GM19468 (cell line): ENCODE measurements at regions not wholly inside any gene's neighbourhood (a gene's known extent, or its start where the extent isn't known, plus 50 kb on each side); places are given as distances from the start of the nearest gene placed in this dataset.

Experiments
- ATAC-seq: cut with Tn5 transposase; IDR thresholded peaks from one replicate; pipeline ENCODE4 v1.9.1; 2021; ENCODE audit warnings: mild to moderate bottlenecking, moderate library complexity, moderate number of reproducible peaks; ENCODE audit not compliant: unreplicated experiment; ENCODE audit errors: extremely low read depth

DNA sequence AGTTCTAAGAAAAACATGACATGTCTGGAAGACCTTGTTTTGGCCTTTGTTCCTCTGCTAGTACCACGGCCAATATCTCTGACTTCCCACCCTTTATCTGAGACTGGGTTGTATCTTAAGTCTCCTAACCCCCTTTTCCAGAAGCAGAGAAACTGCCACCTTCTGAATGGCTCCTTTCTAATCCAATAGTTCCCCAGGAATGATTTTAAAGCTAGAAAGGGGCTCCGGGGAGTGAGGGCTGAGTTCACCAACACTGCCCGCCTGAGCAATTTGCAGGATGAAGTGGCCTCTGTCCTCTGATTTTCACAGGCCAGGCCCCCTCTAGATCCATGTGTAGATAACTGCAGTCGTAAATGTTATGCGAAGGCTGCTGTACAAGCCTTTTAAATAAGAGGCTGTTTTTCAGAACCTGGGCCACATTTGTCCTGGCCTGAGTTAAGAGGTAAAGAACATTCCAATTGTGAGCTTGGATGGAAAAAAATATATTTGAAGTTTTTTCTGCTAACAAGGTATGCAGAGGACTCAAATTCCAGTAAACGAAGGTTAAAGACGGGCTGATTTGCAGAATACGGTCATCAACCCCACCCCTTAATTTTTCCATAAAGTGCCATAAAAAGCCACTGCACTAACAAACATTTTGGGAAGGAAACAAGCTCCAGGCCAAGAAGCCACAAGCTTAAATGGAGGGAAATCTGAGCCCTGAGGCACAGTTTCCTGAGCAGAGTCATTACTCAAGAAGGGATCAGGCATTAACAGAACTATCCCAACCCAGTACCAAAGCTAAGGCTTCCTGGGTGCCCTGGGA, 117.0 kb upstream of the MAF start:
- no peak for ATAC-seq

DNA sequence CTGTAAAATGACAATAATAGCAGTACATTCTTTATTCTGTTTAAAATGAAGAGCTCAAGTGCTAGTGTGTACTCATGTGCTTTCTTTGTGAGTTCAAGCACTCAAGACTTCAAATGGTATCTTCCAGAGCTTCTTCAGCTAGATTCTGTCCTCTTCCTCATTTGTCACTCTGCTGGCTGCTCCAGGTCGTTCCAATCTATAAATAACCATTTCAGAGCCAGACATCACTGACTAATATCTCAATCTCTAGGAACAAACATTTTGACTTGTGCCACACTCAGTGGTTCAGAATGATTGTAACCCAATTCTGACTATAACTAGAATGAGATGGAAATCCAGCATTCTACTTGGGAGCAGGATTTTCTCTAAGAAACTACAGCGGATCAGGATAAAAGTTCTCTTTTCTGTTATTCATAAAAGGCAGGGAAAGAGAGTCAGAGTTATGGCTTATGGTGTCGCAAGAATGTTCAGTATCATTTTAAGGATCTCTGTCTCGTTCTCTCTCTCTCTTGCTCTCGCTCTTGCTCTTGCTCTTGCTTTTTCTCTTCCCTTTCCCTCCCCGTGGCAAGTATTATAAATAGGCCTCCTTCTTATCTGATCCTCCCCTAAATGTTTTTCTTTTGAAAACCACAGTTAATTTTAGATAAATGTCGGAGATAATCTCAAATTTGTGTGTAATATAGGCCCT, 116.3 kb upstream of the MAF start:
- ATAC-seq, result no peak

DNA sequence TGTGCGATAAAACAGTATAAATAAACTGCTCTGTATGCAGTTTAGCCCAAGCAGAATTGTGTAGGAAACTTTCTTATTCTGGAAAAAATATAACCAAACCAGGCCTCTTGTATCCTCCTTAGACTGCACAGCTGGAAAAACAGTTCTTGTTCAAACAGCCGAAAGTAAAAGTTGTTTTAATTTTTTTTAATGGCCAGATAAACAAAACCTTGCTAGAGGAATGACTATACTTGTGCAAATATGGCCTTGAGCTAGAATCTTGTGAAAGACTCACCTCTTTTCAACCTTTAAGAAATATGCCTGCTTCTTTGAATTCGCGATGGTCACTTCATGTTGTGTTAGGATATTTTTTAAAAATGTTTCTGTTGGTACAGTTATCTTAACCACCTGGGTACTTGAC, 114.5 kb upstream of the MAF start:
- no peak for ATAC-seq

DNA sequence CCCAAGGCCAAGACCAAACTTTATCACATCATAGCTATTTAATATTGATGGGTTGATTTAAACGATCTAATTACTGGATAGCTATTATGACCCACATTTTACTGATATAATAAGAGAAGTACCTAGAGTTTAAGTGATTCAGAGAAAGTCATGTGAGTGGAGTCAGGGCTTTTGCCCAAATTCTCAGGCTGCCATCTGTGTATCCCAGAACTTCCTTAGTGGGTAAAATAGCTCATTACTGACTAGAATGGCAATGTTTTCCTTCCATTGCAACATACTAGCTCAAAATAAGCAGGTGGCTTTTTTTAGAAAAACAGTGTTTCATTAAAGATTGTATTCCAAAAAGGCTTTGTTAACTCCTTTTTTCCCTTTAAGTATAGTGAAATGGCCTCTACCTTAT, 113.9 kb upstream of the MAF start:
- ATAC-seq, result no peak

DNA sequence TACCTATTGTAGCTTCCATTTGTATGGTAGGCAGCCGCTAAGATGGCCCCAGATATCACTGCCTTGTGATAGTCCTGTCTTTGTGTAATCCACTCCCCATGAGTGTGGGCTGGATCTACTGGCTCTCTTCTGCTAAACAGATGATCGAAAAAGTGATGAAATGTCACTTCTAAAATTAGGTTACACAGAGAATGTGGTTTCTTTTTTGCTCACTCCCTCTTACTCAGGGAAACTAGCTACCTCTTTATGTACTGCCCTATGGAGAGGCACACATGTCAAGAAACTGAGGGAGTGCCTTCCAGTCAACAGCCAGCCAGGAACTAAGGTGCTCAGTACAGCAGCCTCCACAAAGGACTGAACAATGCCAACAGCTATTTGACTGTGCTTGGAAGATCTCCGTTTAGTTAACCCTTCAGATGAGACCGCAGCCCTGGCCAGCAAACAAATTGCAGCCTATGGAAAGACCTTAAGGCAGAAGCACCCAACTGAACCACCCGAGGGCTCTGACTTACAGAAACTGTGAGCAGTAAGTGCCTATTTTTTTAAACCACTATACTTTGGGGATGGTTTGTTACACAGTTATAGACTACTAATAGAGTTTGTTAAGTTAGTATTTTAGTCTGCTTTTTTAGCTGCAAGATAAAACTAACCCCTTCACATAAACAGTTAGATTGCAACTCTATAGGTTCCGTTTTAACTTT, 113.2 kb upstream of the MAF start:
- no peak for ATAC-seq

DNA sequence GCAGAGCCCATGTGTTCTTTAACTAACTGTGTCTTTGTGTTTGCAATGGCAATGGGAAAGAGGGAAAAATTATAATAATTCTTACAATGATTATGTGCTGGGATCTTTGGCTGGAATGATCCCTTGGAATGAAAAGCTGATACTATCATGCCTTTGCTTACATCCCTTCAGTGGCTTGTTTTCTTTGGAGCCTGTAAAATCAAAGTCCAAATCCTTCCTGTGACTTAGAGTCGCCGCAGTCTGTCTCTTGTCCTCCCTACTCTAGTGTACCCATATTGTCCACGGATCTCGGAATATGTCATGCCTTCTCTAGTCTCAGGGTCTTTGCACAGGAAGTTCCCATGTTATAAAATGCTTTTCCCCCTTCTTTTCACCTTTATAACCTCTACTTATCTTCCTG, 111.7 kb upstream of the MAF start:
- ATAC-seq, result no peak

DNA sequence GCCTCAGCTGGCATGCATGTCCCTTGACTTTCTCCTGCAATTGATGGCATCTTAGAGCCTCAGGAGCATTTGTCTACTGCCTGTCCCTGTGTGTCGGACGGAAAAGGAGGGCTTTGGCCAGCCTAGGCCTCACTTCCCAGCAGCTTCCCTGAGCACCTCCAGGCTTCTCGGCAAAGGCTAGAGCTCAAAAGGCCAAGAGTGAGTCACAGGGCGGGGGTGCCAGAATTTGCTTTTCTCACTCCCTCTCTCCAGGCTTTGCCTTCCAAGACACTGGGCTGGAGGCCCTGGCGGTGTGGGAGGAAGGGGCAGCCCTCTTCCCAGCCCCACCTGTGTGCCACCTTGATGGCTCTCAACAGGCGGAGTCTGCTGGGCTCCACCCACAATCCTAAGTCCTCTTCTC, 107.3 kb upstream of the MAF start:
- ATAC-seq, result no peak

DNA sequence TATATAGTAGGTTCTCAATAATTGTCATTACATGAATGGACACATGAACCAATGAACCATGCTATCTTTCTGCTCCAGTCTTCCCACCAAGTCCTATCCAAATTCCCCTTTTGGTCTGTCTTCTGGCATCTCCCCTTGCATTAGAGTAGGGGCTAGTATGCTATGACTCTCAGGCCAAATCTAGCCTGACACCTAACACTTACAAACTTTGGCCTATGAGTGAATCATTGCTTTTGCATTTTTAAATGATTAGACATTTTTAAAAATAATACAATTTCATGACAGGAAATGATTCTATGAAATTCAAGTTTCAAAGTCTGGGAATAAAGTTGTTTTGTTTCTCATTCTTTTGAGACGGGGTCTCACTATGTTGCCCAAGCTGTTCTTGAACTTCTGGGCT, 102.5 kb upstream of the MAF start:
- no peak for ATAC-seq

DNA sequence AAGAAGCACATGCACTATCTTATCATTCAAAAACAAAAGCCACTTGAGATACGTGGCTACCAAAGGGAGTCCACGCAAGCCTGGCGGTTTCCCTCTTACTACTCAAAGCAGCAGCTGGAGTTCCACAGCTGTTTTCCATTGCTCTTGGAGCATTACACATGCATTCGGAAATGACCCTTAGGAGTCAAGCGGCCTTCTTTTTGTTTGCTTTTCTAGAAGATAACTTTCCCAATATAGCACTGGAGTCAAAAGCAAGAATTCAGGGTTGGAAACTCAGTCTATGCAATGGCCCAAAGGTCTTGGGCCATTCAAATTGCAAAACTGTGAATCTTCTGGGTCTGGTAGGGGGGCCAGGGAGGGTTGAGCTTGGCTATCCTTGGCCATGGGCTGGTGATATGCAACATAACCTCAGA, 97.8 kb upstream of the MAF start:
- ATAC-seq, result no peak

DNA sequence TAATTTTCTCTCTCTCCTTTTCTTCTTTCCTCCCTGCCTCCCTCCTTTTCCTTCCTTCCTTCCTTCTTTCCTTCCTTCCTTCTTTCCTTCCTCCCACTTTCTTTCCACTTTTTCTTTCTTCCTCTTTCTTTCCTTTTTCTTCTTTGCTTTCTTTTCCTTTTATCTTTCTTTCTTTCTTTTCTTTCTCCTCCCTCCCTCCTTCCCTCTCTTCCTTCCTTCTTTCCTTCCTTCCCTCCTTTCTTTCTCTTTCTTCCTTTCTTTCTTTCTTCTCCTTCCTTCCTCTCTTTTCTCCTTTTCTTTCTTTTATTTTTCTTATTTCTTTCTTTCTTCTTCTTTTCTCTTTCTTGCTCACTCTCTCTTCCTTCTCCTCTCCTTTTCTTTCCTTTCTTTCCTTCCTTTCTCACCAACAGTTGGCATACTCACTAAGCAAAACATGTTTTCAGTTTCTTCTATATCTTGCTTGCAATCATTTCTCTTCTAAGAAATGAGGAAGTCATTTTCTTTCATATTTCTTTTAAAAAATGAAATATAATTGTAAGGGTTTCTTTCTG, 97.1 kb upstream of the MAF start:
- no peak for ATAC-seq

DNA sequence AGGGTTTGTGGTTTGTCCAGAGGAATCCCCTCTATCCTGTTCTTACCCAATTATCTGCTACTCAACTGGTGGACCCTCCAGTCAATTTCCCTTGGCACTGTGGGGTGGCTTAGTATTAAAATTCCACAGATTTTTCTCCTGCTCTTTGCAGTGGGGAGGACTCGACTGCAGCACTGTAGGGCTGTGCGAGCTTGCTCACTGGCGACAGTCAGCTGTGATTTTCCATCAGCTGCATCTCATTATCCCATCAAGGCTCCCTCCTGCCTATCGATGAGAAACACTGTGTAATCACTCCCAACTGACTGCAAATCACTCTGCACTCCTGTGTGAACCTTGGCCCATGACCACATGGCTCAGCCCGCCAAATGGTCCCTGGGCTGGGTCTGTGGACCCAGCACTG, 90.5 kb upstream of the MAF start:
- ATAC-seq, result no peak

DNA sequence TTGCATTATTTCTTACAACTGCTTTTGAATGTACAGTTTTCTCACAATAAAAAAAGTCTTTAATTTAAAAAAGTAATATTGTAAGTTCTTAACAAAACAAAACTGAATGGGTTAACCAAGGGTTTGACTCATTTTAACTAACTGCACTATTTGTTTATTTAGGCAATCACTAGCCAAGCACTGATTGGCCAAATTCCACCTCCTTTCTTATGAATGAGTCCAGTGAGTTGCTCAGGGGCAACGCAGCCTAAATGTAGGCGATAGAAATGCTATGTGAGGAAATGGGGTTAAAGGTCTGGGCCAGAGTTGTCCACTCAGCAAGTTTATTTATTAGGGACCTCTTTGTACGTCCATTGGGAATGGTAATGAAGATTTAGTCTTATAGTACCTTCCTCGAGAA, 89.6 kb upstream of the MAF start:
- ATAC-seq, result no peak

DNA sequence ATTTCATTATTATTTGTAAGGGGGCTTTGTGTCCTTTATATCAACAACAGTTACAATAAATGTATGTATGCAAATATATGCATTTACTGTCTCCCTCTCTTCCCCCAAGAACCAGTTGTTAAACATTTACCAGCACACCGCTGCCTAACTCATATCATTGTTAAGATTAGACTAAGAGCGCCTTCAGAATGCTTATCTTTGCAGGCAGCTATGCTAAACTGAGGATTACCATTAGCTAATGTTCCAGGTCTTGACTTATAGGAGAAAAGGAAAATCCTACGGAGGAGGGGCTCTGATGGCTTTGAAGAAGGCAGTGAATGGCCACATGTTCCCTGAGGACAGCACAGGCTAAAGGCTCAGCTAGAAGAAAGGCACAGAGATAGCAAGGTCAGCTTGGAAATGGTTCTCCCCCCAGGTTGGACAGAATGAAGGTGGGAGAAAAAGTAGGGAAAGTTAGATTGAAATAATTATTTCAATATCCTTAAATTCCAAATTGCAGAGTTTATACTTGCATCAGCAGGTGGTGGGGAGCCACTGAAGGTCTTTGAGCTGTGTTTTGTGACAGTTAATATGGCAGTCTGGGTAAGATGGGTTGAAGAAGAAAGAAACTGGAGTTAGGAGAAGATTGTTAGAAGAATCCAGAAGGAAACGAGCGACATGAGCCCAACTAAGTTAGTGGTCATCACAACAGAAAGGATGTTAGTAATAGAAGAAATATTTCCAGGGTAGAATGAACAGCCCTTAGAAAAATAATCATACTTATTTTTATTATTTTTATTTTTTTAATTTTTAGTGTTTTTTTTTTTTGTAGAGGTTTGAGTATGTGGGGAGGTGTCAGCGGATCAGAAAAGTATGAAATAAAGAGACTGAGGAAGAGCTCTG, 87.0 kb upstream of the MAF start:
- no peak for ATAC-seq

DNA sequence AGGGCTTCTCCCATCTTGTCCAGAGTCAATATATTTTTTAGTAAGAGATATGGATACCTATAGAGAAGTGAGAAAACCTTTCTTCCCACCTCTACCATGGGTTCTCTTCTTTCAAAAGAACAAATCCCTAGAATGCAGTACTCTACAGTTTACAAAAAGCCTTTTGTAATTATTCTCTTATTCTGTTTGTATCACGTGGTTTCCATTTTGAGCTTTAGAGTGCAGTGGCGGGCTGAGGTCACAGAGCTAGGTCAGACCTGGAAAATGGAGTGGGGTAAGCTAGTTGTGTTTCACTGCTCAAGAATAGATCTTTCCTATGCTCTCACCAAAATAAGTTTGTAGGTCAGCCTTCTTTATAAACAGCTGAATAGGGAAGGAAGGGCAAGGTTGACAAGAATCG, 85.3 kb upstream of the MAF start:
- no peak for ATAC-seq

DNA sequence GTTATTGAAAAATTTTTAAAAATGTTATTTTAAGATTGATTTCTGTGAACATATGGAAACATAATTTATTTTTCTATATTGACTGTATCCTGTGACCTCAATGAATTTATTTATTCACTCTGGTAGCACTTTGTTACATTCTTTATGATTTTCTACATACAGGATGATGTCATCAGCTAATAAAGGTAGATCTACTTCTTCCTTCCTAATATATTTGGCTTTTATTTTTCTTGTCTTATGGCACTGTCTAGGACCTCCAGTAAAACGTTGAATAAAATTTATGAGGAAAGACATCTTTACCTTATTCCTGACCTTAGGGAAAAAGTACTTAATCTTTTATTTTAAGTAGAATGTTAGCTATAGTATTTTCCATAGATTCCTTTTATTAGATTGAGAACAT, 78.8 kb upstream of the MAF start:
- ATAC-seq, result no peak

DNA sequence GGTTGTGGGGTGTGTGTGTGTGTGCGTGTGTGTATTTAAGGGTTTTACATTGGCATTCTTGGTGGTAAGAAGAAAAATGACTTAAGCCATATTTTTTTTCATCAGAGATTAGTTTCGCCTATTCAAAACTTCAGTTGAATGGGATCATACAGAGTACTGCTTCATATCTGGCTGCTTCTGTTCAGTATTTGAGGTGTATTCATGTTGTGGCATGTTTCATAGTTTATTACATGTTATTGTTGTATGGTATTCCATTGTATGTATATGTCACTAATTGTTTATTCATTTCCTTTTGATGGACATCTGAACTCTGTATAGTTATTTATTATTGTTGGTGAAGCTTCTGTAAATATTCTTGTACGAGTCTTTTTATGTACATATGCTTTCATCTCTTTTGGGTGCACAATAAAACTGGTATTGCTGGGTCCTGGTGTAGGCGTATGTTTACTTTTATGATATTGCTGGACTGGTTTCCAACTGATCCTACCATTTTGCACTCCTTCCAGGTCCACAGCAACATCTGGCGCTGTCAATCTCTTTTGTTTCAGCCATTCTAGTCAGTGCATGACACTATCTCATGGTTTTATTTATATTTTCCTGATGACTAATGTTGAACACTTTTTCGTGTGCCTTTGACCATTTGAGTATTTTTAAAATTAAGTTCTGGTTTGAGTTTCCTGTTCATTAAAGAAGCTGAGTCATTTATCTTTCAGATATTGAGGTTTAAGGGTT, 77.4 kb upstream of the MAF start:
- ATAC-seq, result no peak

DNA sequence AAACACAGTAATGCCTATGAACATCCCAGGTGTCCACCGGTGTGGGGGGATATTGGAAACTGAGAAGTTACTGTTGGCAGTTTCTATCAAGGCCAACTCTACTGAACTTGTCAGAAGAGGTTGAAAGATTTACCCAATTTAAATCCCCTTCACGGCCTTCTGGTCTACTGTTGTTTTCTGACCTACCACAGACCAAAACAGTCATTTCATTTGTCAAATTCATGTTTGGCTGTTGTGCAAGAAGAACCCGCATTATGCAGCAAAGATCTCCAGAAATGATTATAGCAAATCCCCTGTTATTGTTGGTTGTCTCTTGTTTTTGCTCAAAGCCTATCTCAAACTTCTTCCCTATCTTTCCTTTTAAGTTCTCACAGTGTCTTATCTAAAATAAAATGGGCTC, 73.1 kb upstream of the MAF start:
- no peak for ATAC-seq

DNA sequence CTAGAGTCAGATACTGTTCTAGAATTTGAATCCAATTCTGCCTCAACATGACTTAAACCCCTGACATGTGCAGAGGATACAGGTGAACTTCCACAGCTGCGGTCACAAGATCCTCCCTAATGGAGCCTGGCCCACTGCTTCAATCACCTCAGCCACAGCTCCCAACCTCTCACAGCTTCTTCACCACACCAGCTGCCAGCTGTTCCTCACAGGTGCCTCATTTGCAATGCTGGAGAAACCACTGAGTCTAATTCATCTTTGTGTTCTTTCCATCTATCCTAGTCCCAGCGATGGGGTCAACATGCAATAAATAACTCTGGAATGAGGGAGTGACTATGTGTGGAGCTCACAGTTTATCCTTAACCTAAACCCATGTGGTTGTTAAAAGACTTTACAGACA, 72.0 kb upstream of the MAF start:
- no peak for ATAC-seq

DNA sequence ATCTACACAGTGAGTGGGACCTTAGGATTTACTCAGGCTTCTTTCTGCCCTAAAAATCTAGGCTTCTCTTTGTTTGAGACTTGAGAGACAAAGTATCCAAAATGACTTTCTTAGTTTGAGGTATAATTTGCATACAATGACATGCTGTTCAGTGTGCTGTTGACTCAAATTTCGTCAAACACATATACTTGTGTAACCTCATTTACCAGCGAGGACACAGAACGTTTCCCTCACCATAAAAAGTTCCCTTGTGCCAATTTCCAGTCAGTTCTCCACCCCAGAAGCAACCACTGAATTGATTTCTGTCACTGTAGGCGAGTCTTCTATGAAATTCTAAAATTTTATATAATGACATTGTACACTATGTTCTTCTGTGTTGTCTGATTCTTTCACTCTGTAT, 68.0 kb upstream of the MAF start:
- no peak for ATAC-seq

DNA sequence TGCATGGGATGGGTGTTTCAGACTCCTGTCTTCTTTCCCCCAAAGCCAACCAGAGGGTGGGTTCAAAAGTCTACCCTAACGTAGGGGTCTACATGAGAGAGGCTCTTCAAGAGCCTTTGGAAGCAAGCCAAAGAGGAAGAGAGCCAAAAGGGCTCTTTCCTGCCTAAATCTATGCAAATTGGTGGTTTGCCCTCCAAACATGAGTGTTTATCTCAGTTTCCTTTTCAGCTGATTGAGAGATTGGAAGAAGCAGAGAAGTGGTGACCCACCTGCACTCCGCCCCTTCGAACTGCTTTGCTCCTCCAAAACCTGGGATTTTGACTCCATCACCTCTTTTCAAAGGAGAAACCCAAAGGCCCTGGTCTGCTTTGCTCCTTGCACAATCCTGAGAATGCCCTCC, 65.4 kb upstream of the MAF start:
- ATAC-seq, result no peak
